DND-41 (cell line): ENCODE measurements at regions not wholly inside any gene's neighbourhood (a gene's known extent, or its start where the extent isn't known, plus 50 kb on each side); places are given as distances from the start of the nearest gene placed in this dataset.
"Not testable (repeated sequence)": the region's sequence is repeated elsewhere in the genome, so short reads cannot be mapped to it uniquely, and the experiment has no call there.

ENCODE experiments used
- ATAC-seq: fragments of 200-7000 bp; cut with Tn5 transposase; 3 replicates; pipeline ENCODE4 v1.9.1; 2021; ENCODE audit warnings: low read depth; ENCODE audit not compliant: insufficient read depth
- DNase-seq: peaks from one replicate; pipeline ENCODE4 v3.0.0-alpha.2; 2020
- H2AFZ ChIP-seq: 2 replicates; pipeline ENCODE4 v1.6.0; 2012; ENCODE audit warnings: low read depth, low read length
- H3K27ac ChIP-seq: 2 replicates; pipeline ENCODE4 v1.5.1; 2012; ENCODE audit warnings: low read length, inconsistent platforms
- H3K27me3 ChIP-seq: fragments of 200-600 bp; sonication (generic); 2 replicates; pipeline ENCODE4 v1.6.0; 2012; ENCODE audit warnings: low read length, mild to moderate bottlenecking, inconsistent platforms; ENCODE audit not compliant: insufficient read depth, poor library complexity
- H3K36me3 ChIP-seq: 2 replicates; pipeline ENCODE4 v1.5.1; 2012; ENCODE audit warnings: low read length, inconsistent platforms; ENCODE audit not compliant: insufficient read depth
- H3K4me1 ChIP-seq: 2 replicates; pipeline ENCODE4 v1.5.1; 2012; ENCODE audit warnings: mild to moderate bottlenecking, low read length; ENCODE audit not compliant: insufficient read depth
- H3K4me2 ChIP-seq: 2 replicates; pipeline ENCODE4 v1.6.0; 2012; ENCODE audit warnings: mild to moderate bottlenecking, moderate library complexity, low read length, inconsistent platforms; ENCODE audit not compliant: insufficient read depth
- H3K4me3 ChIP-seq, 2 experiments: fragments of 200-600 bp in 1 of 2; shearing (Covaris generic) in 1 of 2; 2 replicates each; pipeline ENCODE4 v1.5.1; 2012 to 2016; ENCODE audit warnings: inconsistent platforms in 2 of 2, low read length in 2 of 2, mild to moderate bottlenecking in 2 of 2, low read depth in 1 of 2, moderate library complexity in 1 of 2
- H3K79me2 ChIP-seq: 2 replicates; pipeline ENCODE4 v1.6.0; 2012; ENCODE audit warnings: low read length, inconsistent platforms; ENCODE audit not compliant: insufficient read depth
- H3K9ac ChIP-seq: 2 replicates; pipeline ENCODE4 v1.6.0; 2012; ENCODE audit warnings: low read depth, mild to moderate bottlenecking, inconsistent platforms, low read length, moderate library complexity
- H3K9me3 ChIP-seq: 2 replicates; pipeline ENCODE4 v1.5.1; 2012; ENCODE audit warnings: low read length, moderate library complexity, mild to moderate bottlenecking, inconsistent platforms; ENCODE audit not compliant: insufficient read depth, severe bottlenecking
- H4K20me1 ChIP-seq: 2 replicates; pipeline ENCODE4 v1.6.0; 2012; ENCODE audit warnings: low read length; ENCODE audit not compliant: insufficient read depth
- EZH2 ChIP-seq: IDR thresholded peaks from 3 replicates; pipeline ENCODE4 v1.6.1; 2012; ENCODE audit warnings: borderline replicate concordance, low read depth, mild to moderate bottlenecking, moderate library complexity, low read length, inconsistent platforms; ENCODE audit not compliant: severe bottlenecking
- TF ChIP-seq, protein P1 (sequence below): IDR thresholded peaks from 2 replicates; pipeline ENCODE4 v1.5.1; 2012; ENCODE audit warnings: borderline replicate concordance, low read length, moderate library complexity, mild to moderate bottlenecking; ENCODE audit not compliant: poor library complexity, severe bottlenecking; ENCODE audit errors: extremely low read depth

GRCh38 chr15:88965097-88965496, 51.9 kb upstream of the MFGE8 start:
- H3K79me2 ChIP-seq, H3K9me3 ChIP-seq, H3K4me2 ChIP-seq, H3K9ac ChIP-seq, ATAC-seq, H3K27ac ChIP-seq, H3K4me1 ChIP-seq, H4K20me1 ChIP-seq, H3K4me3 ChIP-seq, DNase-seq, H3K27me3 ChIP-seq, H3K36me3 ChIP-seq, H2AFZ ChIP-seq: not testable (repeated sequence)

GRCh38 chr15:88970232-88970631, 57.1 kb upstream of the MFGE8 start:
- TF ChIP-seq, protein P1, sequence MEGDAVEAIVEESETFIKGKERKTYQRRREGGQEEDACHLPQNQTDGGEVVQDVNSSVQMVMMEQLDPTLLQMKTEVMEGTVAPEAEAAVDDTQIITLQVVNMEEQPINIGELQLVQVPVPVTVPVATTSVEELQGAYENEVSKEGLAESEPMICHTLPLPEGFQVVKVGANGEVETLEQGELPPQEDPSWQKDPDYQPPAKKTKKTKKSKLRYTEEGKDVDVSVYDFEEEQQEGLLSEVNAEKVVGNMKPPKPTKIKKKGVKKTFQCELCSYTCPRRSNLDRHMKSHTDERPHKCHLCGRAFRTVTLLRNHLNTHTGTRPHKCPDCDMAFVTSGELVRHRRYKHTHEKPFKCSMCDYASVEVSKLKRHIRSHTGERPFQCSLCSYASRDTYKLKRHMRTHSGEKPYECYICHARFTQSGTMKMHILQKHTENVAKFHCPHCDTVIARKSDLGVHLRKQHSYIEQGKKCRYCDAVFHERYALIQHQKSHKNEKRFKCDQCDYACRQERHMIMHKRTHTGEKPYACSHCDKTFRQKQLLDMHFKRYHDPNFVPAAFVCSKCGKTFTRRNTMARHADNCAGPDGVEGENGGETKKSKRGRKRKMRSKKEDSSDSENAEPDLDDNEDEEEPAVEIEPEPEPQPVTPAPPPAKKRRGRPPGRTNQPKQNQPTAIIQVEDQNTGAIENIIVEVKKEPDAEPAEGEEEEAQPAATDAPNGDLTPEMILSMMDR: no peak
- TF ChIP-seq EZH2: no peak
- H3K36me3 ChIP-seq: no peaks in the 10 kb centered on the region
- H3K27ac ChIP-seq: no peak overlapping the region
- H3K79me2 ChIP-seq: no peaks in the 10 kb centered on the region
- no peak for DNase-seq
- H3K4me2 ChIP-seq: no peak overlapping the region
- no peak overlapping the region for H3K4me3 ChIP-seq
- no peaks in the 10 kb centered on the region for H4K20me1 ChIP-seq
- no peak overlapping the region for H2AFZ ChIP-seq
- H3K4me1 ChIP-seq: no peaks in the 10 kb centered on the region
- no peak overlapping the region for H3K9ac ChIP-seq
- H3K9me3 ChIP-seq: no peaks in the 10 kb centered on the region
- H3K27me3 ChIP-seq: no peaks in the 10 kb centered on the region
- ATAC-seq: no peak

DNA sequence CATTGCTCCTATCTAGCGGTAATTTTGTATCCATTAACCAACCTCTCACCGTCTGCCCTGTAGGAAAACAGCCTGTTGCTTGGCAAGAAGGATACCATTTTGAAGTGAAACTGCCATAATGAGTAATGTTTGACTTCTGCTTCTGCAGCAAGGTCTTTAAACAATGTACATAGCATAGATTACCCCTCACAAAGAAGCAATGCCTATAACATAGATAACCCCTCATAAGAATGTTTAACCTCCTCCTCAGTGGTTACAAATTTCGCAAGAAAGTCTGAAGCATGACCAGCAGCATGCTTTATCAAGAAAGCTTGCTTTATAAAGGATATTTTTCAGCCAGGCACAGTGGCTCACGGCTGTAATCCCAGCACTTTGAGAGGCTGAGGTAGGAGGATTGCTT, 61.2 kb upstream of the MFGE8 start:
- ATAC-seq (no peak), DNase-seq (no peak)
- H3K9ac ChIP-seq: no peak overlapping the region
- no peaks in the 10 kb centered on the region for H3K36me3 ChIP-seq
- no peaks in the 10 kb centered on the region for H3K79me2 ChIP-seq
- H4K20me1 ChIP-seq: no peaks in the 10 kb centered on the region
- TF ChIP-seq, protein P1: no peak
- TF ChIP-seq EZH2: no peak
- H3K4me2 ChIP-seq: no peak overlapping the region
- H2AFZ ChIP-seq: no peak overlapping the region
- no peak overlapping the region for H3K4me3 ChIP-seq
- no peak overlapping the region for H3K27ac ChIP-seq
- no peaks in the 10 kb centered on the region for H3K9me3 ChIP-seq
- no peaks in the 10 kb centered on the region for H3K27me3 ChIP-seq
- no peaks in the 10 kb centered on the region for H3K4me1 ChIP-seq

- no peak overlapping the region for H2AFZ ChIP-seq
Measured at GRCh38 chr15:88975891-88976290, 62.7 kb upstream of the MFGE8 start.

More at GRCh38 chr15:88975891-88976290, 62.7 kb upstream of the MFGE8 start:
- Histone ChIP-seq H4K20me1 (no peaks in the 10 kb centered on the region), H3K27ac (no peak overlapping the region), H3K79me2 (no peaks in the 10 kb centered on the region), H3K9me3 (no peaks in the 10 kb centered on the region), H3K4me3 (no peak overlapping the region), H3K4me1 (no peaks in the 10 kb centered on the region), H3K9ac (no peak overlapping the region), H3K27me3 (no peaks in the 10 kb centered on the region), H3K4me2 (no peak overlapping the region), H3K36me3 (no peaks in the 10 kb centered on the region)
- DNase-seq (no peak), ATAC-seq (no peak)
- TF ChIP-seq EZH2: no peak
- TF ChIP-seq, protein P1: no peak
